Fibroblast of skin of right quadriceps (primary cell): ENCODE measurements at regions not wholly inside any gene's neighbourhood (a gene's known extent, or its start where the extent isn't known, plus 50 kb on each side); places are given as distances from the start of the nearest gene placed in this dataset.
"Not testable (repeated sequence)": the region's sequence is repeated elsewhere in the genome, so short reads cannot be mapped to it uniquely, and the experiment has no call there.

Experiments
- DNase-seq: peaks from one replicate; pipeline ENCODE4 v3.0.0-alpha.2; 2013

DNA sequence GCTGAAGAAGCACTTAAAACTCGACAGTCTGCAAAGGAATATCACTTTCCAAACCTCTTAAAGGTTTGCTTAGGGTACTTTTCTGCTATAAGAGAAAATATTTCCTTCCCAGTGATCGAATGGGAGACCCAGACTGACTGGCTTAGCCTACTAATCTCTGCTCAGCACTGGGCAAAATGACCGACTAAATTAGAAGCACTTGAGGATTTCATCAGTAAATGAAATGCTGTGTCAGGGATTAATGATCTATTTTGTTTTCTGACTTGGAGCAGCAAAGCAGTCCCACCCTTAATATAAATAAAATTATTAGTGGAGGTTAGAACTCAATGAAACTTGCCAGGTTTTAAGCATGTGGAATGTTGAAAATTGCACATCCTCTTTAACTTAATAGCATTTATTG is 411.6 kb downstream of the NEBL start:
- no peak for DNase-seq

DNA sequence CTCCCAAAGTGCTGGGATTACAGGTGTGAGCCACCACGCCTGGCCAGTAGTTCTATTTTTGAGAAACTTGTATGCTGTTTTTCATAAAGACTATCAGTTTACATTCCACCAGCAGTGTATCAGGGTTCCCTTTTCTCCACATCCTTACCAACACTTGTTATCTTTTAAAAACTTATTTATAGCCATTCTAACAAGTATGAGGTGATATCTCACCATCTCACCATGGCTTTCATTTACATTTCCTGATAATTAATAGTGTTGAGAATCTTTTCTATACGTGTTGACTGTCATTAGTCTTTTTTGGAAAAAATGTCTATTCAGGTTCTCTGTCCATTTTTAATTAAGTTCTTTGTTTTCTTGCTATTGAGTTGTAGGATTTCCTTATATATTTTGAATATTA is 416.1 kb downstream of the NEBL start:
- DNase-seq = no peak

DNA sequence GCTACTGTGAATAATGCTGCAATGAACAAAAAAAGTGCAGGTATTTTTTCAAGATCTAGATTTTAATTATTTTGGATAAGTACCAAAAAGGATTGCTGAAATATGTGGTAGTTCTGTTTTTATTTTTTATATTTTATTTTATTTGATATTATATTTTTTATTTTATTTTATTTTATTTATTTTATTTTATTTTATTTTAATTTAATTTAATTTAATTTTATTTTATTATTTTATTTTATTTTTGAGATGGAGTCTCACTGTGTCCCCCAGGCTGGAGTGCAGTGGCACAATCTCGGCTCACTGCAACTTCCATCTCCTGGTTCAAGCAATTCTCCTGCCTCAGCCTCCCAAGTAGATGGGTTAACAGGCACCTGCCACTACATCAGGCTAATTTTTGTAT is 416.5 kb downstream of the NEBL start:
- DNase-seq = not testable (repeated sequence)

DNA sequence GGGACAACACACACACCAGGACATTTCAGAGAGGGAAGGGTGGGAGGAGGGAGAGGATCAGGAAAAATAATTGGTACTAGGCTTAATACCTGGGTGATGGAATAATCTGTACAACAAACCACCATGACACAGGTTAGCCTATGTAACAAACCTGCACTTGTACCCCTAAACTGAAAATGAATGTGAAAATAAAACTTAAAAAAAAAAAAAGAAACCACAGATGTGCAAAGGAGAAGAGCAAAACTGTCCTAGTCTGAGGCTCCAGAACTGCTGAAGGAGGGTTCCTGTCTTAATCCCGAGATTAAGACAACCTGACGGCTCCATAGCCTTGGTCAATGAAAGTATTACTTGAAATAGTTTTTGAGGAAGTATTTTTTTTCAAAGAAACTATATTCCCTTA is 423.0 kb downstream of the NEBL start:
- no peak for DNase-seq

GRCh38 chr10:20473023-20473760 is 423.9 kb downstream of the NEBL start:
- no peak for DNase-seq

GRCh38 chr10:20466731-20467130 is 430.4 kb downstream of the NEBL start:
- peak; percentile 46 for DNase-seq

GRCh38 chr10:20457649-20458048 is 439.5 kb downstream of the NEBL start:
- DNase-seq = no peak

- no peak for DNase-seq
Observed at GRCh38 chr10:20455774-20456173, 441.3 kb downstream of the NEBL start.

DNA sequence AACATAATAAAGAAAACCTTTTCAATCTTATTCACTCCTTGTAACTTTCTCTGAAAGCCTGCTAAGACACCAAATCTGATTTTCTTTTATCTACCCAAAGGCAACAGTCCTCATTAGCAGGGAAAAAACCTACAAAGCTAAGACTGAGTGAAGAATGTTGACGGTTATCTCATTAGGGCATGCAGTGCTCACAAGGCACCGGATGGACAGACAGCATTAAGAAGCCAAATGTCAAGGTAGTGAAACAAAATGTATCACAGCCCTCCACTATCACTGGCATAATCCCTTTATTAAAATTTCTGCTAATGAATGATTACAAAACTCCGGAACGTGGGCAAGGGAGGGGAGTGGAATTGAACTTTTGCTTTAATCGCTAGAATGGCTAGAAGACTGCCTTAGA is 442.8 kb downstream of the NEBL start:
- DNase-seq = no peak

DNA sequence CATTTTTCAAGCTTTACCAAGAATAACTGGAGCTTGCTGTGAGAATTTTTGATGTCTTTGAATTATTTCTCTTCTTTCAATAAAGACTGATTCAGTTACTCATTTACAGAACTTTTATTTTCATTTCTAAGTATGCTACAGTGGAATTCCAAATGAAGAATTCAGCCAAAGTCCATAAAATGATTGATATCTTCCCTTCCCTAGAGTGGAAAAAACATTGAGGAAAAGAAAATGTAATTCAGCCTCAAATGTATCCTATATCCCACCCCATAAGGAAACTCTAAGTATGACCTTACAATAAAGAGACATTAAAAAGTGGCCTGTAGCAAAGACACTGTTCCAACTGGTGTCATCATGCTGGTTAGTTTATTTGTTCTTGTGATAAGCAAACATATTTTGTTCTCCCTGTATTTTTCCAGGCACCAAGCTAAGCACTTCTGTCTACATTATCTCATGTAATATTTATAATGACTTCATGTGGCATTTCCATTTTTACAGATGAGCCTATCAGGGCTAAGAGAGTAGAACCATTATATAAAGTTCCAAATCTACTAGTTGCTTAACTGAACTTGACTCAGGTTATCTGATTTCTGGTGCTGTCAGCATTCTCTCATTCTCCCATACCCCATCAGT is 450.4 kb downstream of the NEBL start:
- DNase-seq = no peak

- no peak for DNase-seq
Observed at GRCh38 chr10:20443094-20443493, 454.0 kb downstream of the NEBL start.

DNA sequence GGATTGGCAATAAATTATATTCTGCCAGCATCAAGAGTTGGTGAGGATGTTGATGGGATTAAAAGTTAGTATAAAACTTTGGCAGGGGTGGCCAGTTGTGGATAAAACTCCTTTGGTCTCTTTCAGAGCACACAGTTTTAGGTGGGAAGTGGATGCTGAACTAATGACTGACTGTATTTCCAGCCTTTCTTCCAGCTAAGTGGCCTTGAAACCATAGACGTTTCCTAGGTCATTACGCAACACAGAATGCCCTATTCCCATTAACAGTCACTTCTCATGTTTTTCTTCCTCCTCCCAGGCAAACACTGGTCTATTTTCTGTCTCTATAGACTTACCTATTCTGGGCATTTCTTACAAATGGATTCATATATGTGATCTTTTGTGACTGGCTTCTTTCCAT is 467.4 kb downstream of the NEBL start:
- DNase-seq = no peak

DNA sequence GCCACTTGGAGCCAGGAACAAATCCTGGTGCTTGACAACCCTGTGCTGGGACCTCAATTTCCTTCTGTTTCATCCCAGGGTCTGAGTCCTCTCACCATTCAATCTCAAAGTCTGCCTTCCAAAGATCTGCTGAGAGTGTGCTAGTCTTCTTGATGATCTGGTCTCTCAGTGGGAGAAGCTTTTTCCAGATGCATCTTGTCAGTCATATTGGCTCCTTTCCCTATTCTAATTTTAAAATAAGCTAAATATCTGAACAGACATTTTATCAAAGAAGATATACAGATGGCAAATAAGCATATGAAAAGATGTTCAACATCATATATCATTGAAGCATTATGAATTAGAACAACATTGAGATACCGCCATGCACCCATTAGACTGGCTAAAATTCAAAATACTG is 469.3 kb downstream of the NEBL start:
- DNase-seq = no peak

DNA sequence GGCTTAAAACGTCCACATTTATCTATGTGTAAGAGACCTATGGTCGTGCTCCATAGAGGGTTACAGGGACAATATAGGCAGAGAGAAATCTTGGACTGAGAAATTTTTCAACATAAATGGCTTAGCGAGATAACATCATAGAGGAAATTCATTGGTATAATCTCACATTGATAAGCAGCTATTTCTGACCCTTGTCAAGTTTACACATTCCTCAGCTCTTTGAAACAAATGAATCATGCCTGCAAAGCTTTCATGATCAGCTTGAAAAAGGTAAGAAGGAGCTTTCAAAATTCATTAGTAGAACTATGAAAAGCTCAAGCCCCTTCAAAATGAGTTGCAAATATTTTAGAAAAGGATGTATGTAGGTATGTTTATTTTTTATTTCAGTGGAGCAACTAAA is 478.8 kb downstream of the NEBL start:
- DNase-seq = no peak

DNA sequence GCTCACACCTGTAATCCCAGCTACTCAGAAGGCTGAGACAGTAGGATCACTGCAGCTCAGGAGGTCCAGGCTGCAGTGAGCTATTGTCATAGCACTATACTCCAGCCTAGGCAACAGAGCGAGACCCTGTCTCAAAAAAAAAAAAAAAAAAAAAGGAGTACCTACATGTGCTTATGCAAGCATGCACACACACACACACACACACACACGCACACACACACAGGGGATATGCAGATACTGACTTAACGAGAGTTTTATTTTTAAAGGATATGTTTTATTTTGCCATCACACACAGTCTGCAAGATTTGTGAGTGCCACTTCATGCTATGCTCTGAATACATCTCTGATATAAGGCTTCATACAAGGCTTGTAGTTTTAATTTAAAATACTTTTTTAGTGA is 479.3 kb downstream of the NEBL start:
- no peak for DNase-seq

- DNase-seq = no peak
Observed at GRCh38 chr10:20415684-20416083, 481.4 kb downstream of the NEBL start.

- DNase-seq = no peak
Observed at GRCh38 chr10:20407357-20407756, 489.8 kb downstream of the NEBL start.

- DNase-seq = no peak
Observed at GRCh38 chr10:20406281-20407104, 490.6 kb downstream of the NEBL start.

GRCh38 chr10:20405761-20406160 is 491.4 kb downstream of the NEBL start:
- DNase-seq = no peak

DNA sequence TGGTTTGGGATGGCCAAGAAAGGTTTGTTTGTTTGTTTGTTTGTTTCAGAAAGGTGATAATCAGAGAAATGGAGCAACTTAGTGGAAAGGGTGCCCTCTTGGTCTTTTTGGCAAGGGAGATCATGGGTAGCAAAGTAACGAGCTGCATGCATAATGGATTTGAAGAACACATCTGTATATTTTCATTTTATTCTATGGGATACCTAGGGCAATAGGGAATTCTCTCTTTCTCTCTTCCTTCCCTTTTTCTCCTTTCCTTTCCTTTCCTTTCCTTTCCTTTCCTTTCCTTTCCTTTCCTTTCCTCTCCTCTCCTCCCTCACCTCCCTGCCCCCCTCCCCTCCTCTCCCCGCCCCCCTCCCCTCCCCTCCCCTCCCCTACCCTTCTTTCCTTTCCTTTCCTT is 492.1 kb downstream of the NEBL start:
- no peak for DNase-seq

- no peak for DNase-seq
Observed at GRCh38 chr10:20399772-20400171, 497.3 kb downstream of the NEBL start.

DNA sequence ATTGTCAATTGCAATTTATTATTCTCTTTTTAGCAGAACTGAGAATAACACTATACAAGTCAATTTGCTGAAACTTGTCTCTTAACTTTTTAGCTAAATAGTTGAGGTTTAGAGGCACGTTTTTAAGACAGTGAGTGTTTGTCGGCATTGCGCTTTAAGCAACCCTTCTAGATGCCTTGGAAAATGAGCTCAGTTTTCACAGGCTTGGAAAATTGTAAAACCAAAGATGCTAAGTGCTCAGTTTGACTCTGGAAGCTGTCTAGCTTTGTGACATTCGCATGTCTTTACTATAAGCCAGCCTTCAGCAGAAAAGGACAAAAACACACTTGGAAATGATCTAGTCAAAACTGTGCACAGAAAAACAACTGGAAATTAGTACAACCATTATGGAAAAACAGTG is 500.4 kb downstream of the NEBL start:
- DNase-seq = no peak

- DNase-seq = no peak
Observed at GRCh38 chr10:20396205-20396604, 500.9 kb downstream of the NEBL start.

DNA sequence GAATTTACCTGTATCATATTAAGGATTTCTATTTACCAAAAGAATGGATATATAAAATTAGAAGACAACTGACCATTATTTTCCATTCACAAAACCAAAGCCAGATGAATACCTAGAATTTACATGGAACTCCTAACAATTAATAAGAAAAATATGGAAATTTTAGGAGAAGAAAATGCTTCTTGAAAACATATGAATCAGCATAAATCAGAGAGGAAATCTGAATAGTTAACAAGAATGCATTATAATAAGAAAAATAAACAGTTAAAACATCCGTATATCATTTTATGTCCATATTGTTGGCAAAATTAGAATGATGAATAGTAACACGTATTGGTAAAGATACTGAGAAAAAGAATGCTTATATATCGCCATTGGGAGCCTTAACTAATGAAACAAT is 505.5 kb downstream of the NEBL start:
- DNase-seq = no peak
